ENCODE measurements at regions not wholly inside any gene's neighbourhood (a gene's known extent, or its start where the extent isn't known, plus 50 kb on each side); places are given as distances from the start of the nearest gene placed in this dataset.

DNA sequence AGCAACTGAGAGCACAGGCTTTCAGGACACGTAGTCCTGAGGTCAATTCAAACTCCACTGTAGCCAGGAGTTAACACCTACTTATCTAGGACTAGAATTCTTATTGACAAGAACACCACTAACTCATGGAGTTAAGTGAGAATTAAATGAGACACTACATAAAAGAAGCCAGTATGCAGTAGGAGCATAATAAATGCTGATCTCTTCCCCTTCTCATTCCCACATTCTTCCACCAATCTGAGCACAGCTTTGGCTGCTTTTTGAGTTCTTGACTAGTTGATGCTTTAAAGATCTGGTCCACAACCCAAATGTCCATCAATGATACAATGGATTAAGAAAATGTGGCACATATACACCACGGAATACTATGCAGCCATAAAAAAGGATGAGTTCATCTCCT, 55.2 kb downstream of the TTC32 start:
- H3K9me3 ChIP-seq (ENCODE audit: control insufficient read depth, insufficient read depth, low read depth, low read length) = no peaks in the 10 kb centered on the region
- H3K27ac ChIP-seq (ENCODE audit: extremely low read depth, low read depth, low read length) = no peak overlapping the region
- TF ChIP-seq ZNF366 (tag by site-specific recombination; conservative IDR thresholded peaks at IDR 0.05) (no peak), ZNF146 (tag by site-specific recombination; IDR thresholded peaks at IDR 0.05) (peak; percentile 73)
- TF ChIP-seq, protein P1, sequence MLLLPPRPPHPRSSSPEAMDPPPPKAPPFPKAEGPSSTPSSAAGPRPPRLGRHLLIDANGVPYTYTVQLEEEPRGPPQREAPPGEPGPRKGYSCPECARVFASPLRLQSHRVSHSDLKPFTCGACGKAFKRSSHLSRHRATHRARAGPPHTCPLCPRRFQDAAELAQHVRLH (tag by site-specific recombination; IDR thresholded peaks at IDR 0.05) = 0 out of 2 replicates have a peak, but pooled peaks have one; percentile 45
- H3K4me3 ChIP-seq (ENCODE audit: low read depth, low read length) = no peak overlapping the region
- ChIA-PET CTCF (no interaction called here), POLR2A (no interaction called here)
- no peaks in the 10 kb centered on the region for H3K36me3 ChIP-seq (ENCODE audit: control insufficient read depth in 2 of 2, insufficient read depth in 1 of 2, low read length in 2 of 2)
- H3K4me1 ChIP-seq (ENCODE audit: control insufficient read depth, insufficient read depth, low read length) = no peaks in the 10 kb centered on the region

DNA sequence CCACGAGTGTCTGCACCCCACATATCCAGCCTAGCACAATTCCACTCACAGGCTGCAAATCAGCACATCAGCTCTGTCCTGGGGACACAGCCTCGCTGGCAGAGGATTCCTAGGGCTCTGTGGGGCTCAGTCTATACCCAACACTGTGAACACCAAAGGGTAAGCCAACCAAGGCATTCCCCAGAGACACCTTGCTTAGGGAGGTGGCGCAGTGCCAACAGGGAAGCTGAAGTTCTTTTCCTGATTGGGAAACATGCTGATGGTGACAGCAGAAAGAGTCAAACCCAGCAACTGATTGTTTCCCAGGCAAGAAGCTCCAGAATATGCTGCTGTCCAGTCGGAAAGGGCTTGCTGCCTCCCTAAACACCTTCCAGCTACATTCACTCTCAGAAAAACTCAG, 55.8 kb downstream of the TTC32 start:
- ChIA-PET CTCF (no interaction called here), POLR2A (no interaction called here)
- H3K27ac ChIP-seq (ENCODE audit: extremely low read depth, low read depth, low read length) = no peak overlapping the region
- no peak overlapping the region for H3K4me3 ChIP-seq (ENCODE audit: low read depth, low read length)
- no peaks in the 10 kb centered on the region for H3K36me3 ChIP-seq (ENCODE audit: control insufficient read depth in 2 of 2, insufficient read depth in 1 of 2, low read length in 2 of 2)
- no peaks in the 10 kb centered on the region for H3K4me1 ChIP-seq (ENCODE audit: control insufficient read depth, insufficient read depth, low read length)
- H3K9me3 ChIP-seq (ENCODE audit: control insufficient read depth, insufficient read depth, low read depth, low read length) = no peaks in the 10 kb centered on the region
- TF ChIP-seq YY1 (tag by site-specific recombination; IDR thresholded peaks at IDR 0.05) = no peak
- no peak for TF ChIP-seq ZFP69B (tag by site-specific recombination; IDR thresholded peaks at IDR 0.05)
- TF ChIP-seq, protein P2, sequence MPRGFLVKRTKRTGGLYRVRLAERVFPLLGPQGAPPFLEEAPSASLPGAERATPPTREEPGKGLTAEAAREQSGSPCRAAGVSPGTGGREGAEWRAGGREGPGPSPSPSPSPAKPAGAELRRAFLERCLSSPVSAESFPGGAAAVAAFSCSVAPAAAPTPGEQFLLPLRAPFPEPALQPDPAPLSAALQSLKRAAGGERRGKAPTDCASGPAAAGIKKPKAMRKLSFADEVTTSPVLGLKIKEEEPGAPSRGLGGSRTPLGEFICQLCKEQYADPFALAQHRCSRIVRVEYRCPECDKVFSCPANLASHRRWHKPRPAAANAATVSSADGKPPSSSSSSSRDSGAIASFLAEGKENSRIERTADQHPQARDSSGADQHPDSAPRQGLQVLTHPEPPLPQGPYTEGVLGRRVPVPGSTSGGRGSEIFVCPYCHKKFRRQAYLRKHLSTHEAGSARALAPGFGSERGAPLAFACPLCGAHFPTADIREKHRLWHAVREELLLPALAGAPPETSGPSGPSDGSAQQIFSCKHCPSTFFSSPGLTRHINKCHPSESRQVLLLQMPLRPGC (tag by site-specific recombination; IDR thresholded peaks at IDR 0.05) = no peak
- TF ChIP-seq, protein P3, sequence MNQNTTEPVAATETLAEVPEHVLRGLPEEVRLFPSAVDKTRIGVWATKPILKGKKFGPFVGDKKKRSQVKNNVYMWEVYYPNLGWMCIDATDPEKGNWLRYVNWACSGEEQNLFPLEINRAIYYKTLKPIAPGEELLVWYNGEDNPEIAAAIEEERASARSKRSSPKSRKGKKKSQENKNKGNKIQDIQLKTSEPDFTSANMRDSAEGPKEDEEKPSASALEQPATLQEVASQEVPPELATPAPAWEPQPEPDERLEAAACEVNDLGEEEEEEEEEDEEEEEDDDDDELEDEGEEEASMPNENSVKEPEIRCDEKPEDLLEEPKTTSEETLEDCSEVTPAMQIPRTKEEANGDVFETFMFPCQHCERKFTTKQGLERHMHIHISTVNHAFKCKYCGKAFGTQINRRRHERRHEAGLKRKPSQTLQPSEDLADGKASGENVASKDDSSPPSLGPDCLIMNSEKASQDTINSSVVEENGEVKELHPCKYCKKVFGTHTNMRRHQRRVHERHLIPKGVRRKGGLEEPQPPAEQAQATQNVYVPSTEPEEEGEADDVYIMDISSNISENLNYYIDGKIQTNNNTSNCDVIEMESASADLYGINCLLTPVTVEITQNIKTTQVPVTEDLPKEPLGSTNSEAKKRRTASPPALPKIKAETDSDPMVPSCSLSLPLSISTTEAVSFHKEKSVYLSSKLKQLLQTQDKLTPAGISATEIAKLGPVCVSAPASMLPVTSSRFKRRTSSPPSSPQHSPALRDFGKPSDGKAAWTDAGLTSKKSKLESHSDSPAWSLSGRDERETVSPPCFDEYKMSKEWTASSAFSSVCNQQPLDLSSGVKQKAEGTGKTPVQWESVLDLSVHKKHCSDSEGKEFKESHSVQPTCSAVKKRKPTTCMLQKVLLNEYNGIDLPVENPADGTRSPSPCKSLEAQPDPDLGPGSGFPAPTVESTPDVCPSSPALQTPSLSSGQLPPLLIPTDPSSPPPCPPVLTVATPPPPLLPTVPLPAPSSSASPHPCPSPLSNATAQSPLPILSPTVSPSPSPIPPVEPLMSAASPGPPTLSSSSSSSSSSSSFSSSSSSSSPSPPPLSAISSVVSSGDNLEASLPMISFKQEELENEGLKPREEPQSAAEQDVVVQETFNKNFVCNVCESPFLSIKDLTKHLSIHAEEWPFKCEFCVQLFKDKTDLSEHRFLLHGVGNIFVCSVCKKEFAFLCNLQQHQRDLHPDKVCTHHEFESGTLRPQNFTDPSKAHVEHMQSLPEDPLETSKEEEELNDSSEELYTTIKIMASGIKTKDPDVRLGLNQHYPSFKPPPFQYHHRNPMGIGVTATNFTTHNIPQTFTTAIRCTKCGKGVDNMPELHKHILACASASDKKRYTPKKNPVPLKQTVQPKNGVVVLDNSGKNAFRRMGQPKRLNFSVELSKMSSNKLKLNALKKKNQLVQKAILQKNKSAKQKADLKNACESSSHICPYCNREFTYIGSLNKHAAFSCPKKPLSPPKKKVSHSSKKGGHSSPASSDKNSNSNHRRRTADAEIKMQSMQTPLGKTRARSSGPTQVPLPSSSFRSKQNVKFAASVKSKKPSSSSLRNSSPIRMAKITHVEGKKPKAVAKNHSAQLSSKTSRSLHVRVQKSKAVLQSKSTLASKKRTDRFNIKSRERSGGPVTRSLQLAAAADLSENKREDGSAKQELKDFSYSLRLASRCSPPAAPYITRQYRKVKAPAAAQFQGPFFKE (tag by site-specific recombination; IDR thresholded peaks at IDR 0.05; ENCODE audit: borderline replicate concordance) = no peak
- TF ChIP-seq, protein P4, sequence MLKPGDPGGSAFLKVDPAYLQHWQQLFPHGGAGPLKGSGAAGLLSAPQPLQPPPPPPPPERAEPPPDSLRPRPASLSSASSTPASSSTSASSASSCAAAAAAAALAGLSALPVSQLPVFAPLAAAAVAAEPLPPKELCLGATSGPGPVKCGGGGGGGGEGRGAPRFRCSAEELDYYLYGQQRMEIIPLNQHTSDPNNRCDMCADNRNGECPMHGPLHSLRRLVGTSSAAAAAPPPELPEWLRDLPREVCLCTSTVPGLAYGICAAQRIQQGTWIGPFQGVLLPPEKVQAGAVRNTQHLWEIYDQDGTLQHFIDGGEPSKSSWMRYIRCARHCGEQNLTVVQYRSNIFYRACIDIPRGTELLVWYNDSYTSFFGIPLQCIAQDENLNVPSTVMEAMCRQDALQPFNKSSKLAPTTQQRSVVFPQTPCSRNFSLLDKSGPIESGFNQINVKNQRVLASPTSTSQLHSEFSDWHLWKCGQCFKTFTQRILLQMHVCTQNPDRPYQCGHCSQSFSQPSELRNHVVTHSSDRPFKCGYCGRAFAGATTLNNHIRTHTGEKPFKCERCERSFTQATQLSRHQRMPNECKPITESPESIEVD (tag by site-specific recombination; IDR thresholded peaks at IDR 0.05) = no peak
- TF ChIP-seq, protein P5, sequence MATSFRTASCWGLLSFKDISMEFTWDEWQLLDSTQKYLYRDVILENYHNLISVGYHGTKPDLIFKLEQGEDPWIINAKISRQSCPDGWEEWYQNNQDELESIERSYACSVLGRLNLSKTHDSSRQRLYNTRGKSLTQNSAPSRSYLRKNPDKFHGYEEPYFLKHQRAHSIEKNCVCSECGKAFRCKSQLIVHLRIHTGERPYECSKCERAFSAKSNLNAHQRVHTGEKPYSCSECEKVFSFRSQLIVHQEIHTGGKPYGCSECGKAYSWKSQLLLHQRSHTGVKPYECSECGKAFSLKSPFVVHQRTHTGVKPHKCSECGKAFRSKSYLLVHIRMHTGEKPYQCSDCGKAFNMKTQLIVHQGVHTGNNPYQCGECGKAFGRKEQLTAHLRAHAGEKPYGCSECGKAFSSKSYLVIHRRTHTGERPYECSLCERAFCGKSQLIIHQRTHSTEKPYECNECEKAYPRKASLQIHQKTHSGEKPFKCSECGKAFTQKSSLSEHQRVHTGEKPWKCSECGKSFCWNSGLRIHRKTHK (tag by site-specific recombination; IDR thresholded peaks at IDR 0.05) = no peak
- TF ChIP-seq, protein P6, sequence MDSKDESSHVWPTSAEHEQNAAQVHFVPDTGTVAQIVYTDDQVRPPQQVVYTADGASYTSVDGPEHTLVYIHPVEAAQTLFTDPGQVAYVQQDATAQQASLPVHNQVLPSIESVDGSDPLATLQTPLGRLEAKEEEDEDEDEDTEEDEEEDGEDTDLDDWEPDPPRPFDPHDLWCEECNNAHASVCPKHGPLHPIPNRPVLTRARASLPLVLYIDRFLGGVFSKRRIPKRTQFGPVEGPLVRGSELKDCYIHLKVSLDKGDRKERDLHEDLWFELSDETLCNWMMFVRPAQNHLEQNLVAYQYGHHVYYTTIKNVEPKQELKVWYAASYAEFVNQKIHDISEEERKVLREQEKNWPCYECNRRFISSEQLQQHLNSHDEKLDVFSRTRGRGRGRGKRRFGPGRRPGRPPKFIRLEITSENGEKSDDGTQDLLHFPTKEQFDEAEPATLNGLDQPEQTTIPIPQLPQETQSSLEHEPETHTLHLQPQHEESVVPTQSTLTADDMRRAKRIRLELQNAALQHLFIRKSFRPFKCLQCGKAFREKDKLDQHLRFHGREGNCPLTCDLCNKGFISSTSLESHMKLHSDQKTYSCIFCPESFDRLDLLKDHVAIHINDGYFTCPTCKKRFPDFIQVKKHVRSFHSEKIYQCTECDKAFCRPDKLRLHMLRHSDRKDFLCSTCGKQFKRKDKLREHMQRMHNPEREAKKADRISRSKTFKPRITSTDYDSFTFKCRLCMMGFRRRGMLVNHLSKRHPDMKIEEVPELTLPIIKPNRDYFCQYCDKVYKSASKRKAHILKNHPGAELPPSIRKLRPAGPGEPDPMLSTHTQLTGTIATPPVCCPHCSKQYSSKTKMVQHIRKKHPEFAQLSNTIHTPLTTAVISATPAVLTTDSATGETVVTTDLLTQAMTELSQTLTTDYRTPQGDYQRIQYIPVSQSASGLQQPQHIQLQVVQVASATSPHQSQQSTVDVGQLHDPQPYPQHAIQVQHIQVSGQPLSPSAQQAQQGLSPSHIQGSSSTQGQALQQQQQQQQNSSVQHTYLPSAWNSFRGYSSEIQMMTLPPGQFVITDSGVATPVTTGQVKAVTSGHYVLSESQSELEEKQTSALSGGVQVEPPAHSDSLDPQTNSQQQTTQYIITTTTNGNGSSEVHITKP (tag by site-specific recombination; IDR thresholded peaks at IDR 0.05) = no peak
- no peak for TF ChIP-seq ZNF514 (tag by site-specific recombination; IDR thresholded peaks at IDR 0.05)
- TF ChIP-seq KLF10 (tag by site-specific recombination; IDR thresholded peaks at IDR 0.05) = no peak
- TF ChIP-seq ZNF664 (tag by site-specific recombination; IDR thresholded peaks at IDR 0.05) = no peak
- TF ChIP-seq ZNF221 (tag by site-specific recombination; IDR thresholded peaks at IDR 0.05; ENCODE audit: borderline replicate concordance) = no peak
- TF ChIP-seq, protein P7, sequence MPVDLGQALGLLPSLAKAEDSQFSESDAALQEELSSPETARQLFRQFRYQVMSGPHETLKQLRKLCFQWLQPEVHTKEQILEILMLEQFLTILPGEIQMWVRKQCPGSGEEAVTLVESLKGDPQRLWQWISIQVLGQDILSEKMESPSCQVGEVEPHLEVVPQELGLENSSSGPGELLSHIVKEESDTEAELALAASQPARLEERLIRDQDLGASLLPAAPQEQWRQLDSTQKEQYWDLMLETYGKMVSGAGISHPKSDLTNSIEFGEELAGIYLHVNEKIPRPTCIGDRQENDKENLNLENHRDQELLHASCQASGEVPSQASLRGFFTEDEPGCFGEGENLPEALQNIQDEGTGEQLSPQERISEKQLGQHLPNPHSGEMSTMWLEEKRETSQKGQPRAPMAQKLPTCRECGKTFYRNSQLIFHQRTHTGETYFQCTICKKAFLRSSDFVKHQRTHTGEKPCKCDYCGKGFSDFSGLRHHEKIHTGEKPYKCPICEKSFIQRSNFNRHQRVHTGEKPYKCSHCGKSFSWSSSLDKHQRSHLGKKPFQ (tag by site-specific recombination; IDR thresholded peaks at IDR 0.05) = no peak
- TF ChIP-seq, protein P8, sequence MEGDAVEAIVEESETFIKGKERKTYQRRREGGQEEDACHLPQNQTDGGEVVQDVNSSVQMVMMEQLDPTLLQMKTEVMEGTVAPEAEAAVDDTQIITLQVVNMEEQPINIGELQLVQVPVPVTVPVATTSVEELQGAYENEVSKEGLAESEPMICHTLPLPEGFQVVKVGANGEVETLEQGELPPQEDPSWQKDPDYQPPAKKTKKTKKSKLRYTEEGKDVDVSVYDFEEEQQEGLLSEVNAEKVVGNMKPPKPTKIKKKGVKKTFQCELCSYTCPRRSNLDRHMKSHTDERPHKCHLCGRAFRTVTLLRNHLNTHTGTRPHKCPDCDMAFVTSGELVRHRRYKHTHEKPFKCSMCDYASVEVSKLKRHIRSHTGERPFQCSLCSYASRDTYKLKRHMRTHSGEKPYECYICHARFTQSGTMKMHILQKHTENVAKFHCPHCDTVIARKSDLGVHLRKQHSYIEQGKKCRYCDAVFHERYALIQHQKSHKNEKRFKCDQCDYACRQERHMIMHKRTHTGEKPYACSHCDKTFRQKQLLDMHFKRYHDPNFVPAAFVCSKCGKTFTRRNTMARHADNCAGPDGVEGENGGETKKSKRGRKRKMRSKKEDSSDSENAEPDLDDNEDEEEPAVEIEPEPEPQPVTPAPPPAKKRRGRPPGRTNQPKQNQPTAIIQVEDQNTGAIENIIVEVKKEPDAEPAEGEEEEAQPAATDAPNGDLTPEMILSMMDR (tag by site-specific recombination; IDR thresholded peaks at IDR 0.05) = no peak
